KMS-11 (cell line): ENCODE measurements at regions not wholly inside any gene's neighbourhood (a gene's known extent, or its start where the extent isn't known, plus 50 kb on each side); places are given as distances from the start of the nearest gene placed in this dataset.

Experiments used
- H2AFZ ChIP-seq: fragments of 200-600 bp; sonication (generic); 2 replicates; pipeline ENCODE4 v1.6.1; 2016; ENCODE audit warnings: antibody characterized with exemption, mixed run types, low read depth
- H3K27ac ChIP-seq: fragments of 200-600 bp; sonication (generic); 2 replicates; pipeline ENCODE4 v1.6.1; 2016; ENCODE audit warnings: mild to moderate bottlenecking, mixed run types
- H3K27me3 ChIP-seq: fragments of 200-600 bp; sonication (generic); 2 replicates; pipeline ENCODE4 v1.6.1; 2017; ENCODE audit warnings: mild to moderate bottlenecking, low read depth, mixed run types, moderate library complexity; ENCODE audit not compliant: insufficient read depth
- H3K36me3 ChIP-seq: fragments of 200-600 bp; sonication (generic); 2 replicates; pipeline ENCODE4 v1.6.1; 2017; ENCODE audit warnings: mild to moderate bottlenecking, mixed run types; ENCODE audit not compliant: insufficient read depth
- H3K4me1 ChIP-seq: fragments of 200-600 bp; sonication (generic); 2 replicates; pipeline ENCODE4 v1.6.1; 2016; ENCODE audit warnings: mild to moderate bottlenecking, low read depth, mixed run types; ENCODE audit not compliant: poor library complexity, severe bottlenecking
- H3K4me2 ChIP-seq: fragments of 200-600 bp; sonication (generic); 2 replicates; pipeline ENCODE4 v1.7.0; 2016; ENCODE audit warnings: mild to moderate bottlenecking, mixed run types
- H3K4me3 ChIP-seq: fragments of 200-600 bp; sonication (generic); IDR thresholded peaks from 2 replicates; pipeline ENCODE4 v1.6.1; 2017; ENCODE audit warnings: low read depth, low read length, mixed read lengths; ENCODE audit not compliant: insufficient read depth
- H3K79me2 ChIP-seq: fragments of 200-600 bp; sonication (generic); 2 replicates; pipeline ENCODE4 v1.6.1; 2016; ENCODE audit warnings: low read depth, mixed run types; ENCODE audit not compliant: insufficient read depth
- H3K9ac ChIP-seq: fragments of 200-600 bp; sonication (generic); 2 replicates; pipeline ENCODE4 v1.6.1; 2016; ENCODE audit warnings: mild to moderate bottlenecking, mixed run types
- H4K20me1 ChIP-seq: fragments of 200-600 bp; sonication (generic); 2 replicates; pipeline ENCODE4 v1.6.1; 2016; ENCODE audit warnings: mild to moderate bottlenecking, mixed run types; ENCODE audit not compliant: insufficient read depth
- TF ChIP-seq, protein P1 (sequence below): fragments of 200-600 bp; sonication (generic); conservative IDR thresholded peaks from 2 replicates; pipeline ENCODE4 v1.6.1; 2017; ENCODE audit warnings: low read depth, mild to moderate bottlenecking, antibody characterized with exemption, low read length, moderate library complexity, mixed read lengths

DNA sequence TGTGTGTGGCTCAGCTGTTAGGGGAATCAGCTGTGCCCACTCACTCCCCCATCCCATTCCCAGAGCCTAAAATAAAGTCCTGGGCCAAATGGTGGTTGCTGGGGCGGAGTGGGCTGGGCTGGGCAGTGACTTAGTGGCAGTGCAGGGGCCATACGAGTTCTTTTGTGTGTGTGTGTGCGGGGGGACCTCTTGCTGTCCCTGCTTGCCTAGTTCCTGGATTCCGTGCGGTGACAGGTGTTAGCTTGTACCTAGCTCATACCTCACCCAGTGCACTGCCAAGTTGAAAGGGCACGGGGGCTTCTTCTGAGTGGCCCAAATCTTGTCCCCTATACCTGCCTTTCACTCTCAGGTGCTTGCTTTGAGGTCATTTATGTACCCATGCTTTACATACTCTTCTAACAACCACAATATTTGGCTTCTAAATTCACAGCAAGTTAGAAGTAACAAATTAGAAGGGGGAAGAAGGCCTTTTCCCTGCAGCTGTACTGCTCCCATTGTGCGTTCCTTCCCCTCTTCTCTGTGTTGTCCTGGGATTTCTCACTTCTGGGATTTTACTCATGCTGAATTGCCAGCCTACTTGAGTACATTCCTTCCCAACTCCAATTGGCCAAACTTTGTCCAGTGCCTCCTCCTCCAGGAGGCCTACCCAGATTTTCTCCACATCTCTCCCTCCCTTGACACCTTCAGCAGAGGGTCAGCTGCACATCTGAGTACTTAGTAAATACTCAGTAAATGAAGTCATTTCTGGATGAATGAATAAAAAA is 66.3 kb upstream of the POLG start:
- Histone ChIP-seq H3K4me2 (no peak overlapping the region), H3K27ac (no peak overlapping the region), H3K27me3 (peaks cover 24% of the 10 kb centered on the region; the same call in 1 of the 2 replicates), H3K4me1 (no peaks in the 10 kb centered on the region), H3K4me3 (no peak overlapping the region), H3K36me3 (no peaks in the 10 kb centered on the region), H2AFZ (no peak overlapping the region), H3K79me2 (no peaks in the 10 kb centered on the region), H4K20me1 (no peaks in the 10 kb centered on the region), H3K9ac (no peak overlapping the region)
- TF ChIP-seq, protein P1, sequence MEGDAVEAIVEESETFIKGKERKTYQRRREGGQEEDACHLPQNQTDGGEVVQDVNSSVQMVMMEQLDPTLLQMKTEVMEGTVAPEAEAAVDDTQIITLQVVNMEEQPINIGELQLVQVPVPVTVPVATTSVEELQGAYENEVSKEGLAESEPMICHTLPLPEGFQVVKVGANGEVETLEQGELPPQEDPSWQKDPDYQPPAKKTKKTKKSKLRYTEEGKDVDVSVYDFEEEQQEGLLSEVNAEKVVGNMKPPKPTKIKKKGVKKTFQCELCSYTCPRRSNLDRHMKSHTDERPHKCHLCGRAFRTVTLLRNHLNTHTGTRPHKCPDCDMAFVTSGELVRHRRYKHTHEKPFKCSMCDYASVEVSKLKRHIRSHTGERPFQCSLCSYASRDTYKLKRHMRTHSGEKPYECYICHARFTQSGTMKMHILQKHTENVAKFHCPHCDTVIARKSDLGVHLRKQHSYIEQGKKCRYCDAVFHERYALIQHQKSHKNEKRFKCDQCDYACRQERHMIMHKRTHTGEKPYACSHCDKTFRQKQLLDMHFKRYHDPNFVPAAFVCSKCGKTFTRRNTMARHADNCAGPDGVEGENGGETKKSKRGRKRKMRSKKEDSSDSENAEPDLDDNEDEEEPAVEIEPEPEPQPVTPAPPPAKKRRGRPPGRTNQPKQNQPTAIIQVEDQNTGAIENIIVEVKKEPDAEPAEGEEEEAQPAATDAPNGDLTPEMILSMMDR, result no peak

DNA sequence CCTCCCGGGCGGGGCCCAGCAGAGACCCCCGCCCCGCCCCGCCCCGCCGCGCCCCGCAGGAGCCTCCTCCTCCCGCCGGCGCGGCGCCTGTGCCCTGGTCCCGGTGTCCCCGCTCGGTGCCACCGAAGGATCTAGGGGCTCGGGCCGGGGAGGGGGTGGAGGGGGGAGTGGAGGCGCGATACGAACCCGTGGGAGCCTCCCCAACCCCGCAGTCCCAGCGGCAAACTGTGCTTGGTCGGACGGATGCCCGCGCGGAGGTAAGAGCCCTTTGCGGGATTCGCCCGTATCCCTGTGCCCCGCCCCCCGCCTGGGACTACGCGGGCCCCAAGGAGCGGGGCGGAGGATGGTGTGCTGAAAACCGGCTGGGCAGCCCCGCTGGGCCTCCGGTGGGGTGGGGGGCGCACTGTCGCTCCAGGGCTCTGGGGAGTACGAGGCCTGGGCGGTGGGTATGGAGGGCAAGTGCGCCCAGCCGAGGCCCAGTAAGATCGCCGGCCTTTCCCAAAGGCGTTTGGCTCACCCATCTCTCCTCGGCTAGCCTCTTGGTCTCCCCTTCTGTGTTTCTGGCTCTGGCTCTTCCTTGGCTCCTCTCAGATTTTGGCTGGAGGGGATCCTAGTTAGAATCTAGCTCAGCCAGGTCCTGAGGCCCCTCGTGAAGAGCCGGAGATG is 65.6 kb upstream of the POLG start:
- H3K36me3 ChIP-seq, result no peaks in the 10 kb centered on the region
- no peaks in the 10 kb centered on the region for H4K20me1 ChIP-seq
- TF ChIP-seq, protein P1, result no peak
- H3K27ac ChIP-seq, result no peak overlapping the region
- H3K79me2 ChIP-seq, result no peaks in the 10 kb centered on the region
- H3K9ac ChIP-seq, result peak overlapping the region; percentile 64; the same call in 1 of the 2 replicates
- H3K4me1 ChIP-seq, result no peaks in the 10 kb centered on the region
- H3K4me2 ChIP-seq, result peak overlapping the region; percentile 78; the same call in 1 of the 2 replicates
- peak overlapping the region; percentile 99; the same call in 1 of the 2 replicates for H2AFZ ChIP-seq
- peaks cover 17% of the 10 kb centered on the region; the same call in 1 of the 2 replicates for H3K27me3 ChIP-seq
- H3K4me3 ChIP-seq, result no peak overlapping the region

DNA sequence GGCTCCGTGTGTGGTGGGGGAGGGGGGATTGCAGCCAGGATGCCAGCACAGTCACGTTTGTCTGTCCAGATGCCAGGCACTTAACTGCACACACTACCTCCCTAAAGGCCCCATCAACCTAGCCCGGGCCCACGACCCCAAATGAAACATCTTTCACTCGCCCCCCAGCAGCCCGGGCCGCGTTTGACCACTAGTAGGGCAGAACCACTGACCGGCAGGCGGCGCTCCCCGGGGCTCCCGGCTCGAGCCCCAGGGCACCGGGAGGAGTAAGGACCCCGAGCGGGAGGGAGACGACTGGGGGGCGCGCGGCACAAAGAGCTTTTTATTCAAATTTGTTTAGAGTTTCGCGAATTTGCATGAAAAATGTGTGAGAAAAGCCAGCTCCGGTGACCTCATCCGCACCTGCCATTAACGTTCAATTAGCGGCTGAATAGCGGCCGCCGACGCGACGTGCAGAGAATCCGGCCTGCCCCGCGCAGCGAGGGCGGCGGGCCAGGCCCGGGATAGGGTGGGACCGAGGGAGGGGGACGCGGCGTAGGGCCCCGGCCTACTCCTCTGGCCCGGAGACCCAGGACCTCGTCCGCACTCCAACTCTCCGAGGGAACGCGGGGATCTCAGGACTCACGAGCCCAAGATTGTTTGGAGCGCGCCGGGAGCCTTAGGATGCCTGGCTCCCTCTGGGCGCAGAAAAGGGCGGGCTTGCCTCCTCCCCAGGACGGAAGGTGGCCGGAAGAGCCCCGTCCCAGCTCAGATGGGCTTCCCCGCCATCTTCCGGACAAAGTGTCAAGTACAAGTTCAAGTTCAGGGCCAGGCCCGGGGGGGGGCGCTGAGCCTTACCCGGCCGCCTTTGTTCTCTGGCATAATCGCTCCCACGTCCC is 64.9 kb upstream of the POLG start:
- H3K4me3 ChIP-seq, result no peak overlapping the region
- H3K4me2 ChIP-seq, result peak overlapping the region; percentile 78
- TF ChIP-seq, protein P1, result peak; percentile 69
- H3K4me1 ChIP-seq, result no peaks in the 10 kb centered on the region
- H3K27ac ChIP-seq, result no peak overlapping the region
- no peaks in the 10 kb centered on the region for H3K36me3 ChIP-seq
- no peaks in the 10 kb centered on the region for H3K79me2 ChIP-seq
- peak overlapping the region; percentile 64; the same call in 1 of the 2 replicates for H3K9ac ChIP-seq
- H2AFZ ChIP-seq, result peak overlapping the region; percentile 99
- H4K20me1 ChIP-seq, result no peaks in the 10 kb centered on the region
- peaks cover 12% of the 10 kb centered on the region; the same call in 1 of the 2 replicates for H3K27me3 ChIP-seq

DNA sequence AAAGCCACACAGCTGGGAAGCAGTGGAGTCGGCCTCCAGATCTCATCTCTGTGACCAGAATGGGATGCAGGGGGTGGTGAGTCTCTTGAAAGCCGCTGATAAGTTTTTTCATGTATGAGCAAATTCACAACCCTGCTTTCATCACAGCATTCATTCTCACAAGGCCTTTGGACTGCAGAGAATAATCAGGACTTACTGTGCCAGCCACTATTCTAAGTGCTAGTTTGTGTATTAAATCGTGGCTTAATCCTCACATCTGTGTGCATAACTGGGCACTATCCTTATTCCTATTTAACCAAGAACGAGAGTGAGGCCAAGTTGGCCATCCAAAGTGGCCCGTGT is 64.2 kb upstream of the POLG start:
- H3K27me3 ChIP-seq, result peaks cover 12% of the 10 kb centered on the region; the same call in 1 of the 2 replicates
- H3K4me3 ChIP-seq, result no peak overlapping the region
- no peaks in the 10 kb centered on the region for H3K79me2 ChIP-seq
- H3K36me3 ChIP-seq, result no peaks in the 10 kb centered on the region
- TF ChIP-seq, protein P1, result no peak
- H3K4me2 ChIP-seq, result peak overlapping the region; percentile 78; the same call in 1 of the 2 replicates
- no peaks in the 10 kb centered on the region for H3K4me1 ChIP-seq
- no peaks in the 10 kb centered on the region for H4K20me1 ChIP-seq
- H3K9ac ChIP-seq, result no peak overlapping the region; the same call in 1 of the 2 replicates
- peak overlapping the region; percentile 99; the same call in 1 of the 2 replicates for H2AFZ ChIP-seq
- no peak overlapping the region for H3K27ac ChIP-seq
